Memory B cell (primary cell): ENCODE measurements at regions not wholly inside any gene's neighbourhood (a gene's known extent, or its start where the extent isn't known, plus 50 kb on each side); places are given as distances from the start of the nearest gene placed in this dataset.

Source experiments
- ATAC-seq: fragments of 150-1000 bp; cut with Tn5 transposase; 2 replicates; pipeline ENCODE4 v1.10.0; 2021; ENCODE audit warnings: low read depth, mild to moderate bottlenecking, moderate library complexity
- DNase-seq, 2 donors: peaks; one replicate each; pipeline ENCODE4 v3.0.0; 2022; ENCODE audit warnings: low spot score in 2 of 2
- H3K27ac Mint-ChIP-seq: one replicate; pipeline ENCODE4 v1.8.0; 2022; ENCODE audit warnings: mild to moderate bottlenecking, moderate library complexity, mixed read lengths
- H3K27me3 Mint-ChIP-seq: one replicate; pipeline ENCODE4 v1.8.0; 2022; ENCODE audit warnings: mixed read lengths
- H3K36me3 Mint-ChIP-seq: one replicate; pipeline ENCODE4 v1.8.0; 2022; ENCODE audit warnings: mild to moderate bottlenecking, mixed read lengths
- H3K4me1 Mint-ChIP-seq: one replicate; pipeline ENCODE4 v1.8.0; 2022; ENCODE audit warnings: mixed read lengths
- H3K4me3 Mint-ChIP-seq: one replicate; pipeline ENCODE4 v1.8.0; 2022; ENCODE audit warnings: mild to moderate bottlenecking, moderate library complexity, mixed read lengths
- H3K9me3 Mint-ChIP-seq: one replicate; pipeline ENCODE4 v1.8.0; 2022; ENCODE audit warnings: mixed read lengths

DNA sequence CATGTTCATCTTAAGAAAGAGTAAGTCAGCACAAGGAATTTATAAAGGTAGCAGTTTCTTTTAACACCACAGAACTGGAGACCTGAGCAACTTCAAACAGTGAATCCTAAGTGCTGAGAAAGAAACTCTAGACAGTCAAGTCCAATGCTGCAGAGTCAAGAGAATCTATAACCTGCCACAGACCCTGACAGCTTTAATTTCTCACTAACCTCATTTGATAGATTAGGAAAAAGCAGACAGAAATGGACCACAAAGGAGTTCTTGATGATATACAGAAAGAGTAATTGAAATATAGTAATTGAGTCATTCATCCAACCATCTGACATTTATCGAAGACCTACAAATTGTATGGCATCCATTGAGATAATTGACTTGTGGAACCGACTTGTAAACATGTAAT lies 847.0 kb downstream of the SORCS1 start:
- H3K27me3 Mint-ChIP-seq, result no peaks in the 10 kb centered on the region
- no peaks in the 10 kb centered on the region for H3K4me1 Mint-ChIP-seq
- no peaks in the 10 kb centered on the region for H3K36me3 Mint-ChIP-seq
- no peak overlapping the region for H3K27ac Mint-ChIP-seq
- H3K9me3 Mint-ChIP-seq, result peaks cover 1% of the 10 kb centered on the region
- ATAC-seq (no peak), DNase-seq (no peak)
- no peak overlapping the region for H3K4me3 Mint-ChIP-seq

DNA sequence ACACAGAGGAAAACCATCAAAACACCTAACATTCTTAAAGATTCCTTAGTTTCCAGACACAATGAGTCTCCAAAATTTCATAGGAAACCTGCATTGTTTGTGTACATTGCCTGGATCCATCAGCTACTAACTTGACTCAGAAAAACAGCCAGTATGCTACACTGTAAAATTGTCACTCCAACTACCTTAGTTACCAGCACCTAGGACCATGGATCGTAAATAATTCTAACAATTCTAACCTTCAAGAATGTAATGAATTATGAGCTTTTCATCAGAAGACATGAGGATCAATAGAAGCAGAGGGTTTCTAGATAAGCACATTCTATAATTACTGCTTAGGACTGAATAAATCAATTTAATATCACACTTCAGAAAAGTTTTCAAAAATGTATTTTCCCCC lies 851.5 kb downstream of the SORCS1 start:
- H3K27me3 Mint-ChIP-seq, result no peaks in the 10 kb centered on the region
- no peak for DNase-seq
- H3K4me1 Mint-ChIP-seq, result no peaks in the 10 kb centered on the region
- ATAC-seq, result no peak
- H3K27ac Mint-ChIP-seq, result no peak overlapping the region
- H3K36me3 Mint-ChIP-seq, result no peaks in the 10 kb centered on the region
- peaks cover 2% of the 10 kb centered on the region for H3K9me3 Mint-ChIP-seq
- H3K4me3 Mint-ChIP-seq, result no peak overlapping the region

DNA sequence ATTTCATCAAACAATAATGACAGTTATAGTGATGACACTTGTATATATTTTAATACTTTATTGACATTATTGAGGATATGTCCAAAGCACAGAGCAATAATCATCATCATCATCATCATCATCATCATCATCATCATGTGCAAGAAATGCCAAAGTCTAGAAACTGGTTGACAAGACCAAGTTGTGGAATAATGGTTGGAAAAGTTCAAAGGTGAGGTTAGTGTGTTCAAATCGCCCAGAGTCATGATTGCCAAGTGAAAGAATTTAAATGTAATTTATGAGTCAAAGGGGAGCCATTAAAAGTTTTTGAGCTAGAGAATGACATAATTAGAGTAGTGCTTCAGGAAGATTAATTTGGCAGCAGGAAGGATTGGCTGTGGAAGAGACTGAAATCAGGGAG lies 852.4 kb downstream of the SORCS1 start:
- DNase-seq (no peak), ATAC-seq (no peak)
- peaks cover 2% of the 10 kb centered on the region for H3K9me3 Mint-ChIP-seq
- H3K36me3 Mint-ChIP-seq, result no peaks in the 10 kb centered on the region
- H3K4me1 Mint-ChIP-seq, result no peaks in the 10 kb centered on the region
- no peak overlapping the region for H3K4me3 Mint-ChIP-seq
- no peak overlapping the region for H3K27ac Mint-ChIP-seq
- no peaks in the 10 kb centered on the region for H3K27me3 Mint-ChIP-seq

DNA sequence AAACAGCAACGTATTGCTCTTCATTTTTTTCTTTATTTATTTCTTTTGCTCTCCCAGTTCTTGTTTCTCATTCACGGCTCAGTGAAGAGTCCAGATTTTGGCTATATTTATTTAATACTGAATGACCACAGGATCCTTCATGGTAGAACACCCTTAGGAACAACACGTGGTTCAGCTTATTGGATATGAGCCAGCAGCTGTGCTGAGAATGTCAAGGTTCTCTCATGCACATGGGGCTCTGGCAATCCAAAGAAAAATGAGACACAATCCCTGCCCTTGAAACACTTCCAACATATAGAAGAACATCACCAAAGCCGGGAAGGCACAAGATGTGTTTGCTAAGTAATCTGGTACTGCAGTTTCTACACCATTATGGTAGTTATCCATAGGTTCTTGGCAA lies 852.9 kb downstream of the SORCS1 start:
- peaks cover 2% of the 10 kb centered on the region for H3K9me3 Mint-ChIP-seq
- no peak overlapping the region for H3K27ac Mint-ChIP-seq

DNA sequence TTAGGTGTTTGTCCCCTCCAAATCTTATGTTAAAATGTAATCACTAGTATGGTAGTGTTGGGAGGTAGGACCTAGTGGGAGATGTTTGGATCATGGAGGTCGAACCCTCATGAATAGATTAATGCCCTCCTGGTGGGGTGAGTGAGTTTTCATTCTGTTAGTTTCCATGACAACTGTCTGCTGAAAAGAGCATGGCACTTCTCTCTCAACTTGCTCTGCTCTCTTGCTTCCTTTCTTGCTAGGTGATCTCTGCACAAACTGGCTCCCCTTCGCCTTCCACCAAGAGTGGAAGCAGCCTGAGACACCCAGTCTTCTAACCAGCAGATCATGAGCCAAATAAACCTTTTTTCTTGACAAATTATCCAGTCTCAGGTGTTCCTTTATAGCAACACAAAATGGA lies 853.9 kb downstream of the SORCS1 start:
- H3K27ac Mint-ChIP-seq, result no peak overlapping the region
- no peak overlapping the region for H3K4me3 Mint-ChIP-seq
- ATAC-seq (no peak), DNase-seq (no peak)
- H3K27me3 Mint-ChIP-seq, result no peaks in the 10 kb centered on the region
- H3K9me3 Mint-ChIP-seq, result peaks cover 2% of the 10 kb centered on the region
- no peaks in the 10 kb centered on the region for H3K36me3 Mint-ChIP-seq
- no peaks in the 10 kb centered on the region for H3K4me1 Mint-ChIP-seq

More for the DNA sequence above, 852.9 kb downstream of the SORCS1 start:
- Mint-ChIP-seq H3K36me3 (no peaks in the 10 kb centered on the region), H3K4me3 (no peak overlapping the region), H3K27me3 (no peaks in the 10 kb centered on the region), H3K4me1 (no peaks in the 10 kb centered on the region)
- no peak for DNase-seq
- ATAC-seq, result no peak

DNA sequence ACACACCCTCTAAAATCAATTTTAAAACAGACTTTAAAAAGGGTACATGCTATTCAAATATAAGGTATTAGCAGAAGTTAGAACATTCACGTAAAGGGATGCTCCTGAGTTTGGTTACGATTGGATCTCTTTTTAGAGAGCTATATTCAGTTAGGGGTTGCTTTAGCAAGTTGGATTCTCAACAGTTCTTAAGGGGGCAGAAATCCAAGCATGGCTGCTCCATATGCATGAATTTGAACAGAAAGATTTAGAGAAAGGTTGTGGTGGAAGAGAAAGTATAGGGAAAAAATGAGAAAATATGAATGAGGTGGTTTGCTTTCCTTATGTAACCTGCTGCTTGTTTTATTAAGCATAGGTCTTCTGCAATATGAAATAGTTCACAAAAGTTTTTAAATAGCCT lies 855.1 kb downstream of the SORCS1 start:
- no peak overlapping the region for H3K27ac Mint-ChIP-seq

DNA sequence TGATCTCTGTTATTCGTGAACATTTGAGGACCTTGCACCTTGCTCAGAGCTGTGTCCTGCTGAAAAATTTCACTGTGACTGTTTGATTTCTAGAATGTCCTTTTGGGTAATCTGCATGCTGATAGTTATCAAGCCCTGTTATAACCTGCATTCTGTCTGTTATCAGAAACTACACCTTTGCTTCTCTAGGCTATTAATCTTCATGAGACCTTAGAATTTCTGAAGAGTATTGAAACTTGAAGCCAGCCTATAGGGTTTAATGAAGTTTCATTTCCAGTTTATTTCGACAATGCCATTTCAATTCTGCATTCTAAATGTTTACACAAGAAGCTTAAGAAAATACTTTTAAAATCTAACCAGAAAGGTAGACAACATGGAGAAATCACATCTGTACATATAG lies 856.2 kb downstream of the SORCS1 start:
- Mint-ChIP-seq H3K9me3 (peaks cover 2% of the 10 kb centered on the region), H3K27ac (no peak overlapping the region), H3K4me3 (no peak overlapping the region), H3K36me3 (no peaks in the 10 kb centered on the region), H3K4me1 (no peaks in the 10 kb centered on the region), H3K27me3 (no peaks in the 10 kb centered on the region)
- no peak for ATAC-seq
- DNase-seq, result no peak

More for the DNA sequence above, 855.1 kb downstream of the SORCS1 start:
- H3K36me3 Mint-ChIP-seq, result no peaks in the 10 kb centered on the region
- H3K27me3 Mint-ChIP-seq, result no peaks in the 10 kb centered on the region
- no peak for ATAC-seq
- H3K4me3 Mint-ChIP-seq, result no peak overlapping the region
- no peak for DNase-seq
- H3K4me1 Mint-ChIP-seq, result no peaks in the 10 kb centered on the region
- peaks cover 2% of the 10 kb centered on the region for H3K9me3 Mint-ChIP-seq

DNA sequence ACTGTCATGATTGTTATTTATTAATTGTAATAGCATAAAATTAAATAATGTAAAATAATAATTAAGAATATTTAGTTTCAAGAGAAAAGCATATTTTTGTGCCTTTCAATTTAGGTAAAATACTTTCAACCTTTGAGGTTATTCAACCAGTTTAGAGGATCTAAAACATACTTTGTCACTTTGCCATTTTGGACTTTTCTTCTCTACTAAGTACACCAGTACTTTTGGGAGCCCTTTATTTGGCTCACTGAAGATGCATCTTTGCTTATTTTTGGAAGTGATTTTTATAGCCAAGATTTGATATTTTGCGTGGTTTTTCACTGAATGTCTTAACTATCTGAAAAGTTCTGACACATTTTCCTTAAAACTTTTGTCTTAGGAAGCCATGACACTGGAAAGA lies 860.5 kb downstream of the SORCS1 start:
- H3K4me1 Mint-ChIP-seq, result no peaks in the 10 kb centered on the region
- peaks cover 2% of the 10 kb centered on the region for H3K9me3 Mint-ChIP-seq
- H3K36me3 Mint-ChIP-seq, result no peaks in the 10 kb centered on the region
- no peak overlapping the region for H3K4me3 Mint-ChIP-seq
- H3K27ac Mint-ChIP-seq, result no peak overlapping the region
- no peak for DNase-seq
- ATAC-seq, result no peak
- H3K27me3 Mint-ChIP-seq, result no peaks in the 10 kb centered on the region

DNA sequence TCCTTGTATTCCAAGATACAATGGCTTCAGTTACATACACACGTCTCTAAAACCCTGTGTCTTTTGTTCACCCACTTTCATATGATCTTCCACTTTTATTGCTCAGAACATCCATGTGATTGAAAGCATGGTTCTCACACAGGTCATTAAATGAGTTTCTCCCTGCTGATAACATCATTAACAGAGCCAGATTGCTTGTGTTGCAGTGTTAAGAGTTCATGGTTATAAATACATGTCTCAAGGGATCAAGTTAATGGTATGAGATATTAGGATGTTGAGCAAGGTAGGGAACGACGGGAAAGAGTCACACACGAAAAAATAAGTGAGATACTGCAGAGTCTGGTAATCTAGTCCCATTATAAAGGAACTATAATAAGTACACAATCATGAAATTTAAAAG lies 861.5 kb downstream of the SORCS1 start:
- Mint-ChIP-seq H3K4me1 (no peaks in the 10 kb centered on the region), H3K4me3 (no peak overlapping the region), H3K9me3 (peaks cover 2% of the 10 kb centered on the region), H3K27ac (no peak overlapping the region), H3K36me3 (no peaks in the 10 kb centered on the region), H3K27me3 (no peaks in the 10 kb centered on the region)
- no peak for ATAC-seq
- DNase-seq, result no peak

DNA sequence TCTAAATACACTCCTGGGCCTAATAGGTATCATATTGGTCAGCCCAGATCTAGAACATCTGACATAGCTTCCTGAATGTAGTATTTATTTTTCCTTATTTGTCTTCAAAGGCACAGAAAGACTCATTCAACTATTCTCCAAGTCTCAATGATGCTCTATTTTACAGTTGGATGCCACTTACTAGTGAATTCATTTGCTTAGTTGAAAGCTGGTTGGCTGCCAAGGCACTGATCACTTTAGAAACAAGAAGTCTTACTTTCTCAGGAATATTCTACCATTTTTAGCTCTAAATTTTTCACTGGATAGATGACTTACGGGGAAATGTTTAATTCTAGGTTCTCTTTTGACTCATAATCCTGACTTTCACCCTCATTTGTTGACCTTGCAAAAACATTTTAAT lies 863.4 kb downstream of the SORCS1 start:
- H3K27ac Mint-ChIP-seq, result no peak overlapping the region
- DNase-seq (no peak), ATAC-seq (no peak)
- no peaks in the 10 kb centered on the region for H3K36me3 Mint-ChIP-seq
- H3K4me3 Mint-ChIP-seq, result no peak overlapping the region
- peaks cover 3% of the 10 kb centered on the region for H3K9me3 Mint-ChIP-seq
- no peaks in the 10 kb centered on the region for H3K27me3 Mint-ChIP-seq
- no peaks in the 10 kb centered on the region for H3K4me1 Mint-ChIP-seq

DNA sequence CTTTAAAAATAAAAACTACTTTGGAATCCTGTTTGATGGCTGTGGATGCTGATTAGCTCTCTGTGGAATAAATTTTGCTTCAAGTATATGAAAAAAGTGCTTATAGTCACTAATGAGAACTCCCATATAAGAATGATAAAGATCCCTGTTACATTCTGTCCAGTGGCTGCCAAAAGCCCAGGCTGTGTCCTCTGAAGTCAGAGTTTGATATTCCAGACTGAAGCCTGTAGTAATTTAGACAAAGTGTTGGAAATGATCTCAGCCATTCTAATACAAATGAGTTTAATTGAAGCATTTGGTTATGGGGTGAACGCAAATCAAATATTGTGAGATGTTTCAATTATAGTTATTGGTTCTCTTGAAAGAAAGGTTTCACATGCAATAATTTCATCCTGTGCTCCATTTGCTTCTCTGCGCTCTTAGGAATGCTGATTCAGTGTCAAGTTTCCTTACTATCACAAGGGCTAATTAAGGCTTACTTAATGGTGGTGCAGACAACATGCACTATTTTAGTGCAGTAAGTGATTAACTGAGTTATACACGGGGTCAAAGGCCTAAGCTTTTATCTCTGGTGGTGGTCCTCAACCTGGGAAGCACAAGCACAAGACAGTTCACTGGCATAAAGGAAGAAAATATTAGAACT lies 867.6 kb downstream of the SORCS1 start:
- Mint-ChIP-seq H3K36me3 (no peaks in the 10 kb centered on the region), H3K4me1 (no peaks in the 10 kb centered on the region), H3K27ac (no peak overlapping the region), H3K9me3 (peaks cover 4% of the 10 kb centered on the region), H3K4me3 (no peak overlapping the region), H3K27me3 (no peaks in the 10 kb centered on the region)
- DNase-seq (no peak), ATAC-seq (no peak)

DNA sequence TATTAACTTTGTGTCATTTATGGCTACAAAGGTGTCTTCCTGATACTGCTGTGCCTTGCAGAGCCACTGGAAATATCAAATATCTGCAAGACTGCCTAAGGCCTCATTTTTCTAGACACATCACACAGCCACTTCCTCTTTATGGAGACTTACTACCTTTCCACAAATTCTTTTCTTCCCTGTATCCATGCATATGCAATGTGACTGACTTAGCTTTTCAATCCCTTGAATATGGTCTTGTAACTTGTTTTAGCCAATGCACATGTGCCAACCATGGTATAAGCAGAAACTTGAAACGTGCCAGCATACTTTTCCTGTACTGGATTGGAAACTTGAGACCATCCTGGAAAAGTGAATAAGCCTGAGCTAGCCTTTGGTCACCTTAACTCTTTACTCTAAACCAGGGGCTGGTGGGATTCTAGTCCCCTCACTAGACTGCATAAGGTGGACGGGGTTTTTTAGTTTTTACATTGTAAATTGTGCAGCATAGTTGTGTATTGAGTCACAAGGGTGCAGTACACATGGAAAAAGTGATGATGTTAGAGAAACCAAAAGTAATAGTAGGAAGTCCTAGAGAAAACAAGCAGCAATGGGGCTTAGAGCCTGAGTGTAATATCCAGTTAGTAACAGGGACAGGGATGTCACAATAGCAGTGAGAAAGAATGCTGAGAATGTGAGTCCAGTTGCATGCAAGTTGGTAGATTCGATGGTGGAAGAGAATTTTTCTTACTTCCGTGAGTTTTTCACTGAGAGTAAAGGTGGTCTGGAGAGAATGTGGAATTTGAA lies 879.5 kb downstream of the SORCS1 start:
- Mint-ChIP-seq H3K36me3 (no peaks in the 10 kb centered on the region), H3K27me3 (no peaks in the 10 kb centered on the region), H3K27ac (no peak overlapping the region), H3K4me3 (no peak overlapping the region), H3K9me3 (peaks cover 14% of the 10 kb centered on the region), H3K4me1 (no peaks in the 10 kb centered on the region)
- DNase-seq, result no peak
- no peak for ATAC-seq

DNA sequence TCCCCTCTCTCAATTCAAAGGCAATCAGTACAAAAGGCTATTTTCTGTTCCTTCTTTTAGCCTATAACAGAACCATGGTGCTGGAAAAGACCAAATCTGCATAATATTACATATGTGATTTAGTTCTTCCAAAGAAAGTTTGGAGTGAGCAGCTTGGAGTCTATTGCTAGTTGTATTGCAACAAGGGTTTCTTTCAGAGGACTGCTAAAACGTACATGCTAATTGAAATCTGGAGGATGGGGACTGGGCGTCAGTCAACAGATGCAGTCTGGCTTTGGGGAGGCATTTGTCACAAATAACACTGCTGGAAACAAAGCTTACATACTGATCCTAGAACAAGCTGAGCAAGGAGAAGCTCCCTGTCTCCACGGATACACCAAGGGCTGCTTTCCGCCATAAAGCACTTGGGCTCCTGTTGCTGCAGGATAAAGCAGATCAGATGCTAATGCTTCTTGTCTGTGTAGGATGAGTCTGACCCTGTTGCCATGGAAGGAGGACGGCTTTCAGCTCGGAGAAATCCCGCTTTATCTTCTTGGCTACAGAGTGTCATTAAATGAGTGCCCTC lies 883.5 kb downstream of the SORCS1 start:
- Mint-ChIP-seq H3K4me3 (no peak overlapping the region), H3K27ac (no peak overlapping the region), H3K4me1 (no peaks in the 10 kb centered on the region), H3K27me3 (no peaks in the 10 kb centered on the region), H3K36me3 (no peaks in the 10 kb centered on the region), H3K9me3 (peaks cover 14% of the 10 kb centered on the region)
- no peak for DNase-seq
- ATAC-seq, result no peak

DNA sequence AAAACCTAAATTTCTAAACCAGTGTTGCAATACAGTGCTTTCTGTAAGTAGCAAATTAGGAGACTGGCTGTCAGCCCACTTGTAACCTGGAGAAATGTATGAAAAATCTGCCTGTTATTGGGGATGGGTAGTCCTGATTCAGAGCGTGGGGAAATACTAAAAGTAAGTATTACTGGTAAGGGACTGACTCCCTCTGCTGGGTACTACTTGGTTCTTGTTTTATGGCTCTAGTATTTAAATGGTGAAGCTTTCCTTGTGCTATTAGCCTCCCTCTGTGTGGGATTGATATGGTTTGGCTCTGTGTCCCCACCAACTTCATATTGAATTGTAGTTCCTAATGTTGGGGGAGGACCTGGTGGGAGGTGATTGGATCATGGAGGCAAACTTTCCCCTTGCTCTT lies 886.1 kb downstream of the SORCS1 start:
- H3K9me3 Mint-ChIP-seq, result peaks cover 8% of the 10 kb centered on the region

DNA sequence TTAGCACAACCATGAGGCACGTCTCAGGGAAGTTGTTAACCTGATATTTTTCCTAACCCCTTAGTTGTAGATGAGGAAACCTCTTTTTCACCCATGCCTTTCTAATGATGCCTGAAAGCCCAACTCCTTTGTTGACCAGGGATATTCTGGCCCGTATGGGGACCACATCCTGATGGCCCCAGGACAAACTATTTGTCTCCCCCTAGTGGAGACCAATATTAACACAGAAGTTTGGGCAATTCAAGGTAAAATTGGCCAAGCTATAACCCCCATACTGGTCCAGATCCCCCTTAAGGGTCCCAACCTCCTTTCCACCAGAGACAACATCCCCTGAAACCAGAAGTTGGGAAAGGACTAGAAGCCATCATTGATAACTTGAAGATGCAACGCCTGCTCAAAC lies 893.3 kb downstream of the SORCS1 start:
- DNase-seq (no peak), ATAC-seq (no peak)
- no peaks in the 10 kb centered on the region for H3K27me3 Mint-ChIP-seq
- H3K4me3 Mint-ChIP-seq, result no peak overlapping the region
- no peaks in the 10 kb centered on the region for H3K4me1 Mint-ChIP-seq
- no peak overlapping the region for H3K27ac Mint-ChIP-seq
- peaks cover 4% of the 10 kb centered on the region for H3K9me3 Mint-ChIP-seq
- H3K36me3 Mint-ChIP-seq, result no peaks in the 10 kb centered on the region

More for the DNA sequence above, 886.1 kb downstream of the SORCS1 start:
- no peak for ATAC-seq
- H3K36me3 Mint-ChIP-seq, result no peaks in the 10 kb centered on the region
- no peak overlapping the region for H3K4me3 Mint-ChIP-seq
- no peak overlapping the region for H3K27ac Mint-ChIP-seq
- no peaks in the 10 kb centered on the region for H3K4me1 Mint-ChIP-seq
- no peaks in the 10 kb centered on the region for H3K27me3 Mint-ChIP-seq
- DNase-seq, result no peak
